SK-N-SH (cell line): ENCODE measurements at regions not wholly inside any gene's neighbourhood (a gene's known extent, or its start where the extent isn't known, plus 50 kb on each side); places are given as distances from the start of the nearest gene placed in this dataset.

Experiments used
- POLR2AphosphoS5 ChIP-seq: IDR thresholded peaks from 2 replicates; pipeline ENCODE4 v1.6.1; 2012; ENCODE audit warnings: low read depth, low read length
- SMC3 ChIP-seq: IDR thresholded peaks from 2 replicates; pipeline ENCODE4 v1.6.1; 2012; ENCODE audit warnings: low read depth, low read length, improper control_type of control experiment
- TF ChIP-seq, protein P1 (sequence below): fragments of 200-600 bp; sonication (generic); IDR thresholded peaks from 2 replicates; pipeline ENCODE4 v1.6.1; 2017; ENCODE audit warnings: antibody characterized with exemption, mild to moderate bottlenecking, moderate library complexity

DNA sequence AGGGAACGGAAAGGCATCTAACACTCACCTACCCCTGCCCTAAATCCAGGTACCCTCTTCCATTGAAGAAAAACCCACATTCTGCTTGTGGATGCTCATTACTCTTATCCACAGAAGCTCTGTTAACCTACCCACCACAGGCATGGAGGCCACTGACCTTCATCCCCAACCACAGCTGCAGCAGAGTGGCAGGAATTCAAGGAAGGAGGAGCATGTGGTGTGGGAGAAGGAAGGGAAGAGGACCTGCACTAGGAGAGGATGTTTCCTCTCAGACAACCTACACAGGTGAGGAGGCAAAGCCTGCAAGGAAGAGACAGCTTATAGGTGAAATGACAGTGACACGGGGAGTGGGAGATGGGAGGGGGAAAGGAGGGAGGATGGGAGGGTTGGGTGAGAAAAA, 192.5 kb upstream of the TSC22D2 start:
- TF ChIP-seq SMC3 = no peak
- no peak for TF ChIP-seq POLR2AphosphoS5
- TF ChIP-seq, protein P1, sequence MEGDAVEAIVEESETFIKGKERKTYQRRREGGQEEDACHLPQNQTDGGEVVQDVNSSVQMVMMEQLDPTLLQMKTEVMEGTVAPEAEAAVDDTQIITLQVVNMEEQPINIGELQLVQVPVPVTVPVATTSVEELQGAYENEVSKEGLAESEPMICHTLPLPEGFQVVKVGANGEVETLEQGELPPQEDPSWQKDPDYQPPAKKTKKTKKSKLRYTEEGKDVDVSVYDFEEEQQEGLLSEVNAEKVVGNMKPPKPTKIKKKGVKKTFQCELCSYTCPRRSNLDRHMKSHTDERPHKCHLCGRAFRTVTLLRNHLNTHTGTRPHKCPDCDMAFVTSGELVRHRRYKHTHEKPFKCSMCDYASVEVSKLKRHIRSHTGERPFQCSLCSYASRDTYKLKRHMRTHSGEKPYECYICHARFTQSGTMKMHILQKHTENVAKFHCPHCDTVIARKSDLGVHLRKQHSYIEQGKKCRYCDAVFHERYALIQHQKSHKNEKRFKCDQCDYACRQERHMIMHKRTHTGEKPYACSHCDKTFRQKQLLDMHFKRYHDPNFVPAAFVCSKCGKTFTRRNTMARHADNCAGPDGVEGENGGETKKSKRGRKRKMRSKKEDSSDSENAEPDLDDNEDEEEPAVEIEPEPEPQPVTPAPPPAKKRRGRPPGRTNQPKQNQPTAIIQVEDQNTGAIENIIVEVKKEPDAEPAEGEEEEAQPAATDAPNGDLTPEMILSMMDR = no peak
